Astrocyte (in vitro differentiated cells and primary cell): ENCODE measurements at regions not wholly inside any gene's neighbourhood (a gene's known extent, or its start where the extent isn't known, plus 50 kb on each side); places are given as distances from the start of the nearest gene placed in this dataset.
"Not testable (repeated sequence)": the region's sequence is repeated elsewhere in the genome, so short reads cannot be mapped to it uniquely, and the experiment has no call there.

Source experiments
- DNase-seq: peaks from one replicate; pipeline ENCODE4 v3.0.0-alpha.2; 2010; ENCODE audit warnings: low read depth
- FAIRE-seq: peaks from 2 replicates; lab custom pipeline; 2011; peaks lifted over from hg19 to GRCh38; lab: Jason Lieb, UNC
- H2AFZ ChIP-seq: 2 replicates; pipeline ENCODE4 v1.6.0; 2012; ENCODE audit warnings: low read depth, low read length, inconsistent platforms
- H3K27ac ChIP-seq: 2 replicates; pipeline ENCODE4 v1.5.1; 2011; ENCODE audit warnings: low read depth, low read length, inconsistent platforms
- H3K27me3 ChIP-seq: 2 replicates; pipeline ENCODE4 v1.6.0; 2011; ENCODE audit warnings: low read length, inconsistent platforms; ENCODE audit not compliant: insufficient read depth
- H3K36me3 ChIP-seq: 2 replicates; pipeline ENCODE4 v1.5.1; 2011; ENCODE audit warnings: low read length, inconsistent platforms; ENCODE audit not compliant: insufficient read depth
- H3K4me1 ChIP-seq: 2 replicates; pipeline ENCODE4 v1.5.1; 2011; ENCODE audit warnings: low read length, inconsistent platforms; ENCODE audit not compliant: insufficient read depth
- H3K4me2 ChIP-seq: 2 replicates; pipeline ENCODE4 v1.6.0; 2012; ENCODE audit warnings: low read length, inconsistent platforms
- H3K4me3 ChIP-seq: 2 replicates; pipeline ENCODE4 v1.5.1; 2011; ENCODE audit warnings: low read depth, mild to moderate bottlenecking, low read length, inconsistent platforms; ENCODE audit not compliant: insufficient read depth
- H3K79me2 ChIP-seq: 2 replicates; pipeline ENCODE4 v1.6.0; 2012; ENCODE audit warnings: mild to moderate bottlenecking, low read length, inconsistent platforms; ENCODE audit not compliant: insufficient read depth
- H3K9ac ChIP-seq: 2 replicates; pipeline ENCODE4 v1.6.0; 2012; ENCODE audit warnings: mild to moderate bottlenecking, low read length, inconsistent platforms
- H3K9me3 ChIP-seq: 2 replicates; pipeline ENCODE4 v1.5.1; 2012; ENCODE audit warnings: low read depth, mild to moderate bottlenecking, low read length, inconsistent platforms; ENCODE audit not compliant: insufficient read depth
- H4K20me1 ChIP-seq: 2 replicates; pipeline ENCODE4 v1.6.0; 2012; ENCODE audit warnings: low read length, inconsistent platforms; ENCODE audit not compliant: insufficient read depth
- H3K27ac Mint-ChIP-seq: one replicate; pipeline ENCODE4 v1.8.0; 2021; ENCODE audit warnings: mild to moderate bottlenecking, mixed read lengths; ENCODE audit not compliant: unreplicated experiment
- H3K27me3 Mint-ChIP-seq: one replicate; pipeline ENCODE4 v1.8.0; 2021; ENCODE audit warnings: low read depth, mixed read lengths; ENCODE audit not compliant: unreplicated experiment
- H3K36me3 Mint-ChIP-seq: one replicate; pipeline ENCODE4 v1.8.0; 2021; ENCODE audit warnings: low read depth, mixed read lengths; ENCODE audit not compliant: unreplicated experiment
- H3K4me1 Mint-ChIP-seq: one replicate; pipeline ENCODE4 v1.8.0; 2021; ENCODE audit warnings: low read depth, mixed read lengths; ENCODE audit not compliant: unreplicated experiment
- H3K4me3 Mint-ChIP-seq: one replicate; pipeline ENCODE4 v1.8.0; 2021; ENCODE audit warnings: mild to moderate bottlenecking, moderate library complexity, mixed read lengths; ENCODE audit not compliant: unreplicated experiment
- H3K9me3 Mint-ChIP-seq: one replicate; pipeline ENCODE4 v1.8.0; 2021; ENCODE audit warnings: mild to moderate bottlenecking, mixed read lengths; ENCODE audit not compliant: unreplicated experiment
- EZH2 ChIP-seq: IDR thresholded peaks from 2 replicates; pipeline ENCODE4 v1.6.1; 2012; ENCODE audit warnings: mild to moderate bottlenecking, low read length, inconsistent platforms; ENCODE audit not compliant: insufficient read depth
- TF ChIP-seq, protein P1 (sequence below): IDR thresholded peaks from 2 replicates; pipeline ENCODE4 v1.5.1; 2011; ENCODE audit warnings: low read depth, mild to moderate bottlenecking, inconsistent platforms, low read length, moderate library complexity; ENCODE audit not compliant: insufficient read depth

DNA sequence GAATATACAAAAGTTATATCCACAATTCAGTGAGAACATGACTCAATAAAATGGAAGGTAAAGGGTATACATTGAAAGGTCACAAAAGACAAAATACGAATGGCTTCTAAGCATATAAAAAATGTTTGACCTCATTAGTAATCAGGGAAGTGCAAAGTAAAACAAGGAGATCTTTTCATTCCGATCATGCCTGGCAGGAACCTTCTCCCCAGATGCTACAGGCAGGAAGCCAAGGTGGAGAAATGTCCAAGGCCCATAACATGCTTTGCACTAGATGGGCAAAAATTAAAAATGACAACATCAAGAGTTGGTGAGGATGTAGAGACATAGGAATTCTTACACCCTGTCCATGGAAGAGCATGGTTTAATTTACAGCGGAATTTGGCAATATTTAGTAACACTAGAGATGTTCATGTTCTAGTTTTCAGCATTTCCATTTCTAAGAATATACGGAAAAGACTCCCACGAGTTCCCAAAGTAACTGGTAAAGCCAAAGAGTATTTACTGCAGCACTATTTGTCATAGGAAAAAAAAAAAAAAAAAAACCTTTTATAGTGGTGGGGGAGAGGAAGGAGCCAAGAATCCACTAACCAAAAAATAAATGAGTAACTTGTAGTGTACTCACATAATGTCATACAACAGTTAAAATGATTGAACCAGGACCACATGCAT, 184.5 kb upstream of the KAZN start:
- Histone ChIP-seq H3K27ac (no peak overlapping the region), H3K4me3 (no peak overlapping the region), H3K27me3 (no peaks in the 10 kb centered on the region), H3K36me3 (no peaks in the 10 kb centered on the region), H3K9me3 (no peaks in the 10 kb centered on the region), H3K4me1 (peaks cover 4% of the 10 kb centered on the region), H3K9ac (no peak overlapping the region), H4K20me1 (no peaks in the 10 kb centered on the region), H3K79me2 (no peaks in the 10 kb centered on the region), H2AFZ (no peak overlapping the region), H3K4me2 (peak overlapping the region; percentile 42)
- TF ChIP-seq, protein P1, sequence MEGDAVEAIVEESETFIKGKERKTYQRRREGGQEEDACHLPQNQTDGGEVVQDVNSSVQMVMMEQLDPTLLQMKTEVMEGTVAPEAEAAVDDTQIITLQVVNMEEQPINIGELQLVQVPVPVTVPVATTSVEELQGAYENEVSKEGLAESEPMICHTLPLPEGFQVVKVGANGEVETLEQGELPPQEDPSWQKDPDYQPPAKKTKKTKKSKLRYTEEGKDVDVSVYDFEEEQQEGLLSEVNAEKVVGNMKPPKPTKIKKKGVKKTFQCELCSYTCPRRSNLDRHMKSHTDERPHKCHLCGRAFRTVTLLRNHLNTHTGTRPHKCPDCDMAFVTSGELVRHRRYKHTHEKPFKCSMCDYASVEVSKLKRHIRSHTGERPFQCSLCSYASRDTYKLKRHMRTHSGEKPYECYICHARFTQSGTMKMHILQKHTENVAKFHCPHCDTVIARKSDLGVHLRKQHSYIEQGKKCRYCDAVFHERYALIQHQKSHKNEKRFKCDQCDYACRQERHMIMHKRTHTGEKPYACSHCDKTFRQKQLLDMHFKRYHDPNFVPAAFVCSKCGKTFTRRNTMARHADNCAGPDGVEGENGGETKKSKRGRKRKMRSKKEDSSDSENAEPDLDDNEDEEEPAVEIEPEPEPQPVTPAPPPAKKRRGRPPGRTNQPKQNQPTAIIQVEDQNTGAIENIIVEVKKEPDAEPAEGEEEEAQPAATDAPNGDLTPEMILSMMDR, result no peak
- TF ChIP-seq EZH2, result no peak
- peak; percentile 74 for DNase-seq
- Mint-ChIP-seq H3K9me3 (no peaks in the 10 kb centered on the region), H3K27me3 (no peaks in the 10 kb centered on the region), H3K36me3 (no peaks in the 10 kb centered on the region), H3K4me1 (no peaks in the 10 kb centered on the region), H3K27ac (no peak overlapping the region), H3K4me3 (no peak overlapping the region)
- FAIRE-seq, result peak; percentile 82

- Histone ChIP-seq H2AFZ (no peak overlapping the region), H3K27me3 (no peaks in the 10 kb centered on the region), H3K4me3 (no peak overlapping the region), H3K36me3 (no peaks in the 10 kb centered on the region), H3K9ac (no peak overlapping the region), H4K20me1 (no peaks in the 10 kb centered on the region), H3K27ac (no peak overlapping the region), H3K79me2 (no peaks in the 10 kb centered on the region), H3K9me3 (no peaks in the 10 kb centered on the region), H3K4me2 (no peak overlapping the region), H3K4me1 (peaks cover 4% of the 10 kb centered on the region)
- H3K4me3 Mint-ChIP-seq, result no peak overlapping the region
- H3K27me3 Mint-ChIP-seq, result no peaks in the 10 kb centered on the region
- no peak overlapping the region for H3K27ac Mint-ChIP-seq
- TF ChIP-seq, protein P1, result no peak
- no peak for TF ChIP-seq EZH2
- FAIRE-seq (no peak), DNase-seq (no peak)
- H3K9me3 Mint-ChIP-seq, result no peaks in the 10 kb centered on the region
- no peaks in the 10 kb centered on the region for H3K4me1 Mint-ChIP-seq
- H3K36me3 Mint-ChIP-seq, result no peaks in the 10 kb centered on the region
Observed at GRCh38 chr1:14415396-14415795, 183.1 kb upstream of the KAZN start.

DNA sequence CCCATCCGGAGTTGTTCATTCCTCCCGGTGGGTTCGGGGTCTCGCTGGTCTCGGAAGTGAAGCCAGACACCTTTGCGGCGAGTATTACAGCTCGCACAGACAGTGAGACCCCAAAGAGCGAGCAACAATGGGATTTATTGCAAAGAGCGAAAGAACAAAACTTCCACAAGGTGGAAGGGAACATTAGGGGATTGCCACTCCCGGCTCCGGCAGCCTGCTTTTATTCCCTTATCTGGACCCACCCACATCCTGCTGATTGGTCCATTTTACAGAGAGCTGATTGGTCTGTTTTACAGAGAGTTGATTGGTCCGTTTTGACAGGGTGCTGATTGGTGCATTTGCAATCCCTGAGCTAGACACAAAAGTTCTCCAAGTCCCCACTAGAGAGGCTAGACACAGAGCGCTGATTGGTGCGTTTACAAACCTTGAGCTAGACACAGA, 178.7 kb upstream of the KAZN start:
- not testable (repeated sequence) for H3K27me3 ChIP-seq, H3K9me3 ChIP-seq, H3K9ac ChIP-seq, H3K4me3 ChIP-seq, H3K9me3 Mint-ChIP-seq, H3K4me2 ChIP-seq, H4K20me1 ChIP-seq, H3K27ac ChIP-seq, H2AFZ ChIP-seq, DNase-seq, H3K79me2 ChIP-seq, H3K4me3 Mint-ChIP-seq, FAIRE-seq, H3K4me1 Mint-ChIP-seq, H3K4me1 ChIP-seq, H3K27ac Mint-ChIP-seq, H3K36me3 ChIP-seq, H3K36me3 Mint-ChIP-seq
- peaks cover 10% of the 10 kb centered on the region for H3K27me3 Mint-ChIP-seq
